Fibroblast of lung (primary cell): ENCODE measurements at regions not wholly inside any gene's neighbourhood (a gene's known extent, or its start where the extent isn't known, plus 50 kb on each side); places are given as distances from the start of the nearest gene placed in this dataset.
"Not testable (repeated sequence)": the region's sequence is repeated elsewhere in the genome, so short reads cannot be mapped to it uniquely, and the experiment has no call there.

ENCODE experiments used
- DNase-seq, 2 donors: peaks; one replicate each; pipeline versions ENCODE4 v3.0.0 to v3.0.0-alpha.2; 2010; ENCODE audit warnings: low read depth in 2 of 2
- H2AFZ ChIP-seq: 2 replicates; pipeline ENCODE4 v1.5.1; 2012; ENCODE audit warnings: low read length, control low read depth, inconsistent platforms
- H3K27ac ChIP-seq: 2 replicates; pipeline ENCODE4 v1.5.1; 2011; ENCODE audit warnings: low read length, control low read depth; ENCODE audit not compliant: insufficient read depth
- H3K27me3 ChIP-seq: 2 replicates; pipeline ENCODE4 v1.5.1; 2011; ENCODE audit warnings: mild to moderate bottlenecking, low read length; ENCODE audit not compliant: control insufficient read depth, insufficient read depth
- H3K36me3 ChIP-seq: 2 replicates; pipeline ENCODE4 v1.5.1; 2011; ENCODE audit warnings: low read length; ENCODE audit not compliant: control insufficient read depth, insufficient read depth
- H3K4me1 ChIP-seq: 2 replicates; pipeline ENCODE4 v1.5.1; 2011; ENCODE audit warnings: low read length; ENCODE audit not compliant: control insufficient read depth, insufficient read depth; ENCODE audit errors: extremely low read depth
- H3K4me2 ChIP-seq: 2 replicates; pipeline ENCODE4 v1.5.1; 2011; ENCODE audit warnings: low read length, control low read depth; ENCODE audit not compliant: insufficient read depth; ENCODE audit errors: extremely low read depth
- H3K4me3 ChIP-seq, 4 experiments: fragments of 200-600 bp in 1 of 4; sonication (generic) in 1 of 4; replicated peaks in 1 of 4; 2 replicates each; pipeline ENCODE4 v1.5.1; 2011 to 2016; ENCODE audit warnings: low read length in 4 of 4, low read depth in 3 of 4, mild to moderate bottlenecking in 3 of 4, control low read depth in 2 of 4, inconsistent platforms in 1 of 4, mixed read lengths in 1 of 4; ENCODE audit not compliant: insufficient read depth in 1 of 4; ENCODE audit errors: control extremely low read depth in 1 of 4
- H3K79me2 ChIP-seq: 2 replicates; pipeline ENCODE4 v1.5.1; 2012; ENCODE audit warnings: mild to moderate bottlenecking, low read length, inconsistent platforms; ENCODE audit not compliant: control insufficient read depth, insufficient read depth
- H3K9ac ChIP-seq: 2 replicates; pipeline ENCODE4 v1.5.1; 2011; ENCODE audit warnings: mild to moderate bottlenecking, low read length, control low read depth; ENCODE audit not compliant: insufficient read depth
- H3K9me3 ChIP-seq: 2 replicates; pipeline ENCODE4 v1.5.1; 2012; ENCODE audit warnings: low read depth, low read length; ENCODE audit not compliant: control insufficient read depth, insufficient read depth
- H4K20me1 ChIP-seq: 2 replicates; pipeline ENCODE4 v1.5.1; 2011; ENCODE audit warnings: low read length; ENCODE audit not compliant: control insufficient read depth, insufficient read depth; ENCODE audit errors: extremely low read depth
- EZH2 ChIP-seq: IDR thresholded peaks from 2 replicates; pipeline ENCODE4 v1.5.1; 2012; ENCODE audit warnings: low read length, control low read depth, mild to moderate bottlenecking; ENCODE audit errors: missing control alignments
- TF ChIP-seq, protein P1 (sequence below), 2 donors: IDR thresholded peaks in 1 of 2; conservative IDR thresholded peaks in 1 of 2; 1 replicate in 1 of 2; 2 replicates in 1 of 2; pipeline ENCODE4 v1.5.1; 2011 to 2012; ENCODE audit warnings: low read length in 2 of 2, control low read depth in 1 of 2, inconsistent platforms in 1 of 2, low read depth in 1 of 2, mild to moderate bottlenecking in 1 of 2

DNA sequence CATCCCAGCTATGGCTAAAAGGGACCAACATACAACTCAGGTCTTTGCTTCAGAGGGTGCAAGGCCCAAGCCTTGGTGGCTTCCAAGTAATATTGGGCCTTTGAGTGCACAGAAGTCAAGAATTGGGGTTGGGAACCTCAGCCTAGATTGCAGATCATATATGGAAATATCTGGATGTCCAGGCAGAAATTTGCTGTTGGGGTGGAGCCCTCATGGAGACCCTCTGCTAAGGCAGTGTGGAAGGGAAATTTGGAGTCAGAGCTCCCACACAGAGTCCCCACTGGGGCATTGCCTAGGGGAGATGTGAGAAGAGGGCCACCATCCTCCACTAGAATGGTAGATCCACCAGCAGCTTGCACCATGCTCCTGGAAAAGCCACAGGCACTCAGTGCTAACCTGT is 123.5 kb downstream of the PRL start:
- Histone ChIP-seq H3K27me3 (no peaks in the 10 kb centered on the region), H3K79me2 (no peaks in the 10 kb centered on the region), H2AFZ (no peak overlapping the region), H3K9me3 (no peaks in the 10 kb centered on the region), H3K27ac (no peak overlapping the region), H3K36me3 (no peaks in the 10 kb centered on the region), H3K4me2 (no peak overlapping the region), H3K9ac (no peak overlapping the region), H3K4me3 (no peak overlapping the region), H4K20me1 (no peaks in the 10 kb centered on the region), H3K4me1 (no peaks in the 10 kb centered on the region)
- no peak for DNase-seq
- TF ChIP-seq EZH2, result no peak
- TF ChIP-seq, protein P1, sequence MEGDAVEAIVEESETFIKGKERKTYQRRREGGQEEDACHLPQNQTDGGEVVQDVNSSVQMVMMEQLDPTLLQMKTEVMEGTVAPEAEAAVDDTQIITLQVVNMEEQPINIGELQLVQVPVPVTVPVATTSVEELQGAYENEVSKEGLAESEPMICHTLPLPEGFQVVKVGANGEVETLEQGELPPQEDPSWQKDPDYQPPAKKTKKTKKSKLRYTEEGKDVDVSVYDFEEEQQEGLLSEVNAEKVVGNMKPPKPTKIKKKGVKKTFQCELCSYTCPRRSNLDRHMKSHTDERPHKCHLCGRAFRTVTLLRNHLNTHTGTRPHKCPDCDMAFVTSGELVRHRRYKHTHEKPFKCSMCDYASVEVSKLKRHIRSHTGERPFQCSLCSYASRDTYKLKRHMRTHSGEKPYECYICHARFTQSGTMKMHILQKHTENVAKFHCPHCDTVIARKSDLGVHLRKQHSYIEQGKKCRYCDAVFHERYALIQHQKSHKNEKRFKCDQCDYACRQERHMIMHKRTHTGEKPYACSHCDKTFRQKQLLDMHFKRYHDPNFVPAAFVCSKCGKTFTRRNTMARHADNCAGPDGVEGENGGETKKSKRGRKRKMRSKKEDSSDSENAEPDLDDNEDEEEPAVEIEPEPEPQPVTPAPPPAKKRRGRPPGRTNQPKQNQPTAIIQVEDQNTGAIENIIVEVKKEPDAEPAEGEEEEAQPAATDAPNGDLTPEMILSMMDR (conservative IDR thresholded peaks at IDR 0.05 in 1 of 2, IDR thresholded peaks at IDR 0.05 in 1 of 2; ENCODE audit: low read depth in 1 of 2, low read length in 2 of 2), result no peak

DNA sequence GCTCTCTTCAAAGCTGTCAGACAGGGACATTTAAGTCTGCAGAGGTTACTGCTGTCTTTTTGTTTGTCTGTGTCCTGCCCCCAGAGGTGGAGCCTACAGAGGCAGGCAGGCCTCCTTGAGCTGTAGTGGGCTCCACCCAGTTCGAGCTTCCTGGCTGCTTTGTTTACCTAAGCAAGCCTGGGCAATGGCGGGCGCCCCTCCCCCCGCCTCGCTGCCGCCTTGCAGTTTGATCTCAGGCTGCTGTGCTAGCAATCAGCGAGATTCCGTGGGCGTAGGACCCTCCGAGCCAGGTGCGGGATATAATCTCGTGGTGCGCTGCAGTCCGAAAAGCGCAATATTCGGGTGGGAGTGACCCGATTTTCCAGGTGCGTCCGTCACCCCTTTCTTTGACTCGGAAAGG is 116.6 kb downstream of the PRL start:
- H3K4me3 ChIP-seq, H3K27ac ChIP-seq, H3K79me2 ChIP-seq, H3K4me2 ChIP-seq, H3K36me3 ChIP-seq, DNase-seq, H2AFZ ChIP-seq, H3K9me3 ChIP-seq, H3K27me3 ChIP-seq, H3K9ac ChIP-seq, H3K4me1 ChIP-seq, H4K20me1 ChIP-seq: not testable (repeated sequence)

DNA sequence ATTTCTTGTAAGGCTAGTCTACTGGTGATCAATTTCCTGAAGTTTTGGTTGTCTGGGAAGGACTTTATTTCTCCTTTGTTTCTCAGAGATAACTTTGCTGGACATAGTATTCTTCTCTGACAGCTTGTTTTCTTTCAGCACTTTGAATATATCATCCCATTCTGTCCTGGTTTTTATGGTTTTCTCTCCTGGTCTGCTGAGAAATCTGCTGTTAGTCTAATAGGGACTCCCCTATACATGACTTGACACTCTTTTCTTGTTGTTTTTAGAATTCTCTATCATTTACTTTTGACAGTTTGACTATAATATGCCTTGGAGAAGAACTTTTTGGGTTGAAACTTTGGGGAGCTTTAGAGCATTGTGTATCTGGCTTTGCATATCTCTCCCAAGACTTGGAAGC is 112.5 kb downstream of the PRL start:
- Histone ChIP-seq H3K27me3 (no peaks in the 10 kb centered on the region), H3K36me3 (no peaks in the 10 kb centered on the region), H3K9me3 (no peaks in the 10 kb centered on the region), H3K79me2 (no peaks in the 10 kb centered on the region), H3K9ac (no peak overlapping the region), H3K4me3 (no peak overlapping the region), H4K20me1 (no peaks in the 10 kb centered on the region), H2AFZ (no peak overlapping the region), H3K4me2 (no peak overlapping the region), H3K27ac (no peak overlapping the region), H3K4me1 (no peaks in the 10 kb centered on the region)
- TF ChIP-seq, protein P1 (conservative IDR thresholded peaks at IDR 0.05 in 1 of 2, IDR thresholded peaks at IDR 0.05 in 1 of 2; ENCODE audit: low read depth in 1 of 2, low read length in 2 of 2), result no peak
- no peak for TF ChIP-seq EZH2
- DNase-seq, result no peak

DNA sequence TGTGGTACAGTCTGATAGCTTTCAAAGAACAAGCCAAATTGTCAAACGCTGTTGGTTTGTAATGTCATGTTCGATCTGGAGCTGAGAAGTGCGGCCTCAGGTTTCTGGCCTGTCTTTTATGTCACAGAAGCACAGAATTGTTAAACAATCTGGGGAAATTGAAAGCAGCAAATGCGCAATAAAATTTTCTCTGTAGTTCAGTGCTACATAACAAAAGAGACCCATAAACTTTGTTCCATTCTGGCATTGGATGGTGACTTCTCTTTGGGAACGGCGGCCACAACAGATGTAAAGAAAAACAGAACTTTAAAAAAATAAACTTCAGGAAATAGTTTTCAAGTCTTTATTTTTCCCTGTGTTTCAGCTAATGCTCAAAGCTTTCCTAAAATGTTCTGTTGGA is 106.9 kb downstream of the PRL start:
- no peak for DNase-seq
- no peaks in the 10 kb centered on the region for H3K9me3 ChIP-seq
- no peaks in the 10 kb centered on the region for H3K4me1 ChIP-seq
- no peaks in the 10 kb centered on the region for H3K36me3 ChIP-seq
- H3K9ac ChIP-seq, result no peak overlapping the region
- TF ChIP-seq, protein P1 (conservative IDR thresholded peaks at IDR 0.05 in 1 of 2, IDR thresholded peaks at IDR 0.05 in 1 of 2; ENCODE audit: low read depth in 1 of 2, low read length in 2 of 2), result no peak
- no peak for TF ChIP-seq EZH2
- no peak overlapping the region for H3K4me2 ChIP-seq
- no peaks in the 10 kb centered on the region for H3K27me3 ChIP-seq
- H2AFZ ChIP-seq, result no peak overlapping the region
- no peaks in the 10 kb centered on the region for H4K20me1 ChIP-seq
- H3K4me3 ChIP-seq, result no peak overlapping the region
- no peak overlapping the region for H3K27ac ChIP-seq
- no peaks in the 10 kb centered on the region for H3K79me2 ChIP-seq
